Neural crest cell (in vitro differentiated cells): ENCODE measurements at regions not wholly inside any gene's neighbourhood (a gene's known extent, or its start where the extent isn't known, plus 50 kb on each side); places are given as distances from the start of the nearest gene placed in this dataset.

Source experiments
- DNase-seq: peaks from one replicate; pipeline ENCODE4 v3.0.0; 2021; ENCODE audit warnings: low read depth, mixed read lengths, low spot score
- H3K27ac Mint-ChIP-seq: one replicate; pipeline ENCODE4 v1.8.0; 2021; ENCODE audit warnings: mild to moderate bottlenecking, mixed read lengths; ENCODE audit not compliant: unreplicated experiment
- H3K27me3 Mint-ChIP-seq: 2 replicates; pipeline ENCODE4 v1.8.0; 2021; ENCODE audit warnings: low read depth, mild to moderate bottlenecking, mixed read lengths
- H3K36me3 Mint-ChIP-seq: 2 replicates; pipeline ENCODE4 v1.8.0; 2021; ENCODE audit warnings: low read depth, mild to moderate bottlenecking, mixed read lengths
- H3K4me1 Mint-ChIP-seq: 2 replicates; pipeline ENCODE4 v1.8.0; 2021; ENCODE audit warnings: mixed read lengths
- H3K4me3 Mint-ChIP-seq: one replicate; pipeline ENCODE4 v1.8.0; 2021; ENCODE audit warnings: mild to moderate bottlenecking, mixed read lengths
- H3K9me3 Mint-ChIP-seq: 2 replicates; pipeline ENCODE4 v1.8.0; 2021; ENCODE audit warnings: mixed read lengths
- TF ChIP-seq, protein P1 (sequence below): fragments of 200-600 bp; sonication (generic); conservative IDR thresholded peaks from 2 replicates; pipeline ENCODE4 v1.5.0; 2021; ENCODE audit warnings: antibody characterized with exemption, mild to moderate bottlenecking

DNA sequence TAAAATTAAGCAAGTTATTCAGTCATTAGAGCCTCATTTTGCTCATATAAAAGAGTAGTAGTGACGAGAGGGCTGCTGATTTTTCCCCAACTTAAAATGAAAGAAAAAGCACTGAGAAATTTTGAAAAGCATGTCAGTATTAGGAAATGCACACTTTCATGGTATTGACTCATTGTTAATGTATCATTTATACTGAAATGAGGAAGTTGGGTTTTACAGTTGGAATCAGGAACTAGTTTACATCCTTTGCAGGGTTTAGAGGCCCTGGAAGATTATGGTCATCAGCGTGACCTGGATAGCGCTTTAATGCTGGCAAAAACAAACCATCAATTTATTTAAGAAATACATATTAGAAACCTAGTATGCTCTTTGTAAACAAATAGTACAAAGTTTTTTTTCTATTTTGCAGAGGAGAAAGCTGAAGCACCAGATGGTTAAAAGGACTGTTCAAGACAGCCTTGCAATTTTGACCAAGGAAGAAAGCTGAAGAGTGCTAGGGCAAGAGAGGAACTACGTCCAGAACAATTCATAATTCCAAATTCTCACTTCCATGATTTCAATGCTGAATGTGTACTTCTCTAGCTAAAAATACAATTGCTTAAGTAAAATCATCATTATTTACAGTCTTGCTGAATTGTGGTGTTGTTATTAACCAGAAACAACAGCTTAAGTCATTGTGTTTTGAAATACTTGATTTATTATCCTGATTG is 94.8 kb upstream of the SGIP1 start:
- Mint-ChIP-seq H3K4me1 (peaks cover under 1% of the 10 kb centered on the region), H3K9me3 (no peaks in the 10 kb centered on the region), H3K4me3 (no peak overlapping the region), H3K27me3 (no peaks in the 10 kb centered on the region), H3K27ac (no peak overlapping the region), H3K36me3 (no peaks in the 10 kb centered on the region)
- DNase-seq: no peak
- TF ChIP-seq, protein P1, sequence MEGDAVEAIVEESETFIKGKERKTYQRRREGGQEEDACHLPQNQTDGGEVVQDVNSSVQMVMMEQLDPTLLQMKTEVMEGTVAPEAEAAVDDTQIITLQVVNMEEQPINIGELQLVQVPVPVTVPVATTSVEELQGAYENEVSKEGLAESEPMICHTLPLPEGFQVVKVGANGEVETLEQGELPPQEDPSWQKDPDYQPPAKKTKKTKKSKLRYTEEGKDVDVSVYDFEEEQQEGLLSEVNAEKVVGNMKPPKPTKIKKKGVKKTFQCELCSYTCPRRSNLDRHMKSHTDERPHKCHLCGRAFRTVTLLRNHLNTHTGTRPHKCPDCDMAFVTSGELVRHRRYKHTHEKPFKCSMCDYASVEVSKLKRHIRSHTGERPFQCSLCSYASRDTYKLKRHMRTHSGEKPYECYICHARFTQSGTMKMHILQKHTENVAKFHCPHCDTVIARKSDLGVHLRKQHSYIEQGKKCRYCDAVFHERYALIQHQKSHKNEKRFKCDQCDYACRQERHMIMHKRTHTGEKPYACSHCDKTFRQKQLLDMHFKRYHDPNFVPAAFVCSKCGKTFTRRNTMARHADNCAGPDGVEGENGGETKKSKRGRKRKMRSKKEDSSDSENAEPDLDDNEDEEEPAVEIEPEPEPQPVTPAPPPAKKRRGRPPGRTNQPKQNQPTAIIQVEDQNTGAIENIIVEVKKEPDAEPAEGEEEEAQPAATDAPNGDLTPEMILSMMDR: no peak

DNA sequence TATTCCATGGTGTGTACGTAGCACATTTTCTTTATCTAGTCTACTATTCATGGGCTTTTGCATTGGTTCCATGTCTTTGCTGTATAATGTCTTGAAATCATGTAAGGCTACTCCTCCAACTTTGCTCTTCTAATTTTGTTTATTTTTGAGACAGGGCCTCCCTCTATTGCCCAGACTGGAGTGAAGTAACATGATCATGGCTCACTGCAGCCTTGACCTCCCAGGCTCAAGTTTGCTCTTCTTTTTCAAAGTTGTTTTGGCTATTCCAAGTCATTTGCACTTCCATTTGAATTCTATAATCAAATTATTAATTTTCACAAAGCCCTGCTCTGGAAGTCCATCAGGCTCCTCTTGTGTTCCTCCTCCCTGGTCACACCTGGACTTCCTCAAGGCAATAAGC is 90.2 kb upstream of the SGIP1 start:
- peaks cover 22% of the 10 kb centered on the region for H3K4me1 Mint-ChIP-seq
- no peaks in the 10 kb centered on the region for H3K36me3 Mint-ChIP-seq
- no peaks in the 10 kb centered on the region for H3K27me3 Mint-ChIP-seq
- no peak overlapping the region for H3K27ac Mint-ChIP-seq
- H3K4me3 Mint-ChIP-seq: no peak overlapping the region
- TF ChIP-seq, protein P1: no peak
- DNase-seq: no peak
- no peaks in the 10 kb centered on the region for H3K9me3 Mint-ChIP-seq

DNA sequence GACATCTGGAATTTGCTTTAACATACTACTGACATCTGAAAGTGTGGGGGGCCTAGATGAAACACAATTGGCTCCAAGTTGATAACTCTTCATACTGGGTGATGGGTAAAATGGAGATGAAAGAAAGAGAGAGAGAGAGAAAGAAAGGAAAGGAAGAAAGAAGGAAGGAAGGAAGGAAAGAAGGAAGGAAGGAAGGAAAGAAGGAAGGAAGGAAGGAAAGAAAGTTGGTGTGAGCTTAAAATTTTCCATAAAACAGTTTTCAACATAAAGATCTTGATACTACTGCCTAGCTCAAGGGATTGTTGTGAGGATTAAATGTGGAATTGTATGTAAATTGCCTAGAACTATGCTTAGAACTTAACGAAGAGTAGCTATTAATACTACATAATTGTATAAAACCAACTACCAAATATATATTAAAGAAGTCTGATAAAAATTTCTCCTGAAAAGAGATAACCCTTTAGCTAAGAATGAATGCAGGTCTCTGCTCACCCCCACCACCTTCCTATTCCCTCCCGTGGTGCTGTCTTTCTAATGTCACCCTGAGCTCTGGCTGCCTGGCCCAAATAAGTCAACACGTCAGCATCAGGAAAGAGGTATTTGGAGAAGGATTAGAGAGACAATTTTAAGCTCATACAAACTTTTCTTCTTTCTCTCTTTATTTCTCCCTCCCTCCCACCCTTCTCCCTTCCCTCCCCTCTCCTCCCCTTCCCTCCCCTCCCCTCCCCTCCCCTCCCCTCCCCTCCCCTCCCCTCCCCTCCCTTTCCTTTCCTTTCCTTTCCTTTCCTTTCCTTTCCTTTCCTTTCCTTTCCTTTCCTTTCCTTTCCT is 89.3 kb upstream of the SGIP1 start:
- H3K9me3 Mint-ChIP-seq: no peaks in the 10 kb centered on the region
- H3K27me3 Mint-ChIP-seq: no peaks in the 10 kb centered on the region
- H3K27ac Mint-ChIP-seq: peak overlapping the region; percentile 3
- H3K4me3 Mint-ChIP-seq: no peak overlapping the region
- H3K36me3 Mint-ChIP-seq: no peaks in the 10 kb centered on the region
- peaks cover 22% of the 10 kb centered on the region for H3K4me1 Mint-ChIP-seq
- TF ChIP-seq, protein P1: no peak
- DNase-seq: no peak

DNA sequence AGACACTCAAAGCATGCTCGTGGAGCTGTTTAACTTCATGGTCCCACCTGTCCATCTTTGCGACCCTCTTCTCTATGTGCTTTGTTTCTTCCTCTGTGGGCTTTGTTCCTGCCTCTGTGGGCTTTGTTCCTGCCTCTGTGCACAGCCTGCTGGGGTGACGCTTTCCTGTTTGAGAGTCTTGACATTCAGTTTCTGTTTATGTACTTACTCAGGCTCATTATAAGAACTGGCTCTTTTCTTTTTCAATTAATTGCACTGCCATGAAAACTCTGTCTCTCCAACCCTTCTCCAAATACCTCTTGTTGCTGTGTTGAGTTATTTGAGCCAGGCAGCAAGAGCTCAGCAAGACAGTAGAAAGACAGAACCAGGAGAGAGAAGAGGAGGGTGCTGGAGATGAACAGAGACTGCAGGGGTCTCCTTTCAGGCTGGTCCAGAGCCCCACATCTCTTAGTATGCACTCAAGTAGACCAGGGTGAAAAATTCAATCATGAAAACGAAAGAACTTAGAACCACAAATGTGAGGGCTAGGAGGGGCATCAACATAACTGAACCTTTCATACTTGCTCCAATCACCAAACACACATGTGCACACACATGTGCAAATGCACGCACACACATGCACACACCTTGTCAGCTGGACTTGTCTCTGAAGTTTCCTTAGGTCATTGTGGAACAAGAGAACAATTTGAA is 88.3 kb upstream of the SGIP1 start:
- Mint-ChIP-seq H3K27me3 (no peaks in the 10 kb centered on the region), H3K9me3 (no peaks in the 10 kb centered on the region), H3K27ac (peak overlapping the region; percentile 93), H3K36me3 (no peaks in the 10 kb centered on the region), H3K4me1 (peaks cover 22% of the 10 kb centered on the region), H3K4me3 (no peak overlapping the region)
- TF ChIP-seq, protein P1: no peak
- no peak for DNase-seq

DNA sequence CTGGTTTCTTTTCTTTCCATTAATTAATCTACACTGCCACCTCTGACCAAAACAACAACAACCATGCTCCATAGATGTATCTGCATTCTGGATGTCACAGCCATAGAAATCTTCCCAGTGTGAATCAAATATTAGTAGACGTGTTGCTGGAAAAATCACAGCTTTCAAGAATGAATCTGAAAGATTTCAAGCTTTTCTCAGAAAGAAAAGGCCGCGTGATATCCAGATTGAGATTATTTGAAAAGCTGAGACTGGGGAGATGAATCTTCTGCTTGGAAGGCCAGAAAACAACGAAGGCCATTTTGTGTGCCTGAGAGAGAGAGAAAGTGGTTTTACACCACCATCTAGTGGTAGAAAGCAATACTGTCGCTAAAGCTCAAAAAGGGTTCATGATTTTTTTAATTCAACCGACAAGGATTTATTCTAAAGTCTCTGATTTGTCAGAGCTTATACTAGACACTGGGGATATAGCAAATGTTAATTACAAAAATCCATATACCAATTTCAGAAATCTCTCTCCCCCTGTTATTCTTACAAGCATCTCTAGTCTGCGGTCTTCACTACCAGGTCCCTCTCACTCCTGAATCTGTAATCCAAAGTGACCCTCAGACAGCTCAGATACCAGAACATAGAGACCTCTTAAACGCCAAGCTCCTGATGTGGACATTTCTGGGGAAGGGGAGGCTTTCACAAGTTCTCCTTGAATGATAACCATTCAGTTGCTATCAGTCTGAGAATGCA is 87.5 kb upstream of the SGIP1 start:
- Mint-ChIP-seq H3K9me3 (no peaks in the 10 kb centered on the region), H3K4me1 (peaks cover 22% of the 10 kb centered on the region)

More for the DNA sequence above, 87.5 kb upstream of the SGIP1 start:
- peak overlapping the region; percentile 60 for H3K27ac Mint-ChIP-seq
- no peaks in the 10 kb centered on the region for H3K27me3 Mint-ChIP-seq
- DNase-seq: peak; percentile 50
- no peak overlapping the region for H3K4me3 Mint-ChIP-seq
- no peaks in the 10 kb centered on the region for H3K36me3 Mint-ChIP-seq
- TF ChIP-seq, protein P1: peak; percentile 96
